Mammary epithelial cell (primary cell): ENCODE measurements at regions not wholly inside any gene's neighbourhood (a gene's known extent, or its start where the extent isn't known, plus 50 kb on each side); places are given as distances from the start of the nearest gene placed in this dataset.

Experiments
- CTCF ChIP-seq, 2 donors: IDR thresholded peaks in 1 of 2; conservative IDR thresholded peaks in 1 of 2; 2 replicates each; pipeline ENCODE4 v1.5.1; 2011 to 2012; ENCODE audit warnings: inconsistent platforms in 2 of 2, low read length in 2 of 2, mild to moderate bottlenecking in 2 of 2, control low read depth in 1 of 2, low read depth in 1 of 2; ENCODE audit not compliant: insufficient read depth in 1 of 2; ENCODE audit errors: extremely low read depth in 1 of 2
- EZH2 ChIP-seq: IDR thresholded peaks from 2 replicates; pipeline ENCODE4 v1.6.1; 2012; ENCODE audit warnings: low read length, inconsistent platforms, borderline replicate concordance

- no peak for TF ChIP-seq CTCF (conservative IDR thresholded peaks at IDR 0.05 in 1 of 2, IDR thresholded peaks at IDR 0.05 in 1 of 2; ENCODE audit: extremely low read depth in 1 of 2, insufficient read depth in 1 of 2, low read depth in 1 of 2, low read length in 2 of 2)
- TF ChIP-seq EZH2: no peak
These were observed 680.8 kb downstream of the GBE1 start for GRCh38 chr3:81080608-81081007.
